Suprapubic skin (tissue), 4 donors: ENCODE measurements at regions not wholly inside any gene's neighbourhood (a gene's known extent, or its start where the extent isn't known, plus 50 kb on each side); places are given as distances from the start of the nearest gene placed in this dataset.
"Not testable (repeated sequence)": the region's sequence is repeated elsewhere in the genome, so short reads cannot be mapped to it uniquely, and the experiment has no call there.

ENCODE experiments used
- DNase-seq, 2 donors: peaks; one replicate each; pipeline ENCODE4 v3.0.0-alpha.2; 2019; ENCODE audit warnings: low spot score in 2 of 2
- H3K27ac ChIP-seq: fragments of 200-600 bp; sonication (generic); one replicate; pipeline ENCODE4 v1.5.1; 2019
- H3K27me3 ChIP-seq: fragments of 200-600 bp; sonication (generic); one replicate; pipeline ENCODE4 v1.5.1; 2019
- H3K36me3 ChIP-seq: fragments of 200-600 bp; sonication (generic); one replicate; pipeline ENCODE4 v1.5.1; 2019
- H3K4me1 ChIP-seq: fragments of 200-600 bp; sonication (generic); one replicate; pipeline ENCODE4 v1.5.1; 2019
- H3K4me3 ChIP-seq: fragments of 200-600 bp; sonication (generic); one replicate; pipeline ENCODE4 v1.5.1; 2019; ENCODE audit warnings: mild to moderate bottlenecking
- H3K9me3 ChIP-seq: fragments of 200-600 bp; sonication (generic); one replicate; pipeline ENCODE4 v1.5.1; 2019
- EP300 ChIP-seq: sonication (generic); formaldehyde crosslinking; IDR thresholded peaks from one replicate; pipeline ENCODE4 v1.6.1; 2017; ENCODE audit warnings: antibody characterized with exemption
- POLR2A ChIP-seq, 2 donors: fragments of 450-650 bp; IDR thresholded peaks; one replicate each; pipeline ENCODE4 v1.6.1; 2017; ENCODE audit warnings: antibody characterized with exemption in 2 of 2, mild to moderate bottlenecking in 2 of 2, moderate library complexity in 2 of 2
- POLR2AphosphoS5 ChIP-seq, 3 donors: sonication (generic); formaldehyde crosslinking; IDR thresholded peaks; one replicate each; pipeline ENCODE4 v1.6.1; 2017; ENCODE audit warnings: antibody characterized with exemption in 3 of 3
- WGBS: methylation state at CpG from one replicate; pipeline ENCODE4 v1.1.5; 2018; 5-methylcytosine and 5-hydroxymethylcytosine counted together
- TF ChIP-seq, protein P1 (sequence below), 2 donors: fragments of 200-600 bp in 1 of 2; fragments of 450-650 bp in 1 of 2; sonication (generic) in 1 of 2; IDR thresholded peaks; one replicate each; pipeline ENCODE4 v1.5.1; 2016 to 2019; ENCODE audit warnings: antibody characterized with exemption in 2 of 2, mild to moderate bottlenecking in 1 of 2, moderate library complexity in 1 of 2

DNA sequence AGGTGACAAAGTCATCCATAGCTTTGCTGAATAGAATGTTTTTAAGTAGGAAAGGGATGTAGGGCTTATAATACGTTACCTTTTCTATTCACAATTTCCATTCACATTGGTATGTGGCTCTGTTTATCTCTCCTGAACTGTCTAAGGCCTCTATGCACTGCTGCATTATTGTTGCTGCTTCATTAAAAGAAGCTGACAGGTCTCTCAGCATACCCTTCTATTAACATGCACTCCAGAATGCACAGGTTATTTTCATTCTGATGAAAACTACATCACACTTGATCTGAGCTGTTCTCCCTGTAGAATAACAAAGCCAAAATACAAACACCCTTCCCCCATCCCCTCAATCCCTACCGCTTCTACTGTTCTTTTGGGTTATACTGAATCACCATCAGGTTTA is 399.3 kb downstream of the TBC1D32 start:
- H3K36me3 ChIP-seq: no peaks in the 10 kb centered on the region
- WGBS: 89% methylated on average over 2 of the region's 2 CpGs
- no peaks in the 10 kb centered on the region for H3K4me1 ChIP-seq
- H3K27me3 ChIP-seq: no peaks in the 10 kb centered on the region
- DNase-seq: no peak
- TF ChIP-seq POLR2A (IDR thresholded peaks at IDR 0.05): no peak
- TF ChIP-seq EP300: no peak
- TF ChIP-seq POLR2AphosphoS5 (IDR thresholded peaks at IDR 0.05): no peak
- TF ChIP-seq, protein P1, sequence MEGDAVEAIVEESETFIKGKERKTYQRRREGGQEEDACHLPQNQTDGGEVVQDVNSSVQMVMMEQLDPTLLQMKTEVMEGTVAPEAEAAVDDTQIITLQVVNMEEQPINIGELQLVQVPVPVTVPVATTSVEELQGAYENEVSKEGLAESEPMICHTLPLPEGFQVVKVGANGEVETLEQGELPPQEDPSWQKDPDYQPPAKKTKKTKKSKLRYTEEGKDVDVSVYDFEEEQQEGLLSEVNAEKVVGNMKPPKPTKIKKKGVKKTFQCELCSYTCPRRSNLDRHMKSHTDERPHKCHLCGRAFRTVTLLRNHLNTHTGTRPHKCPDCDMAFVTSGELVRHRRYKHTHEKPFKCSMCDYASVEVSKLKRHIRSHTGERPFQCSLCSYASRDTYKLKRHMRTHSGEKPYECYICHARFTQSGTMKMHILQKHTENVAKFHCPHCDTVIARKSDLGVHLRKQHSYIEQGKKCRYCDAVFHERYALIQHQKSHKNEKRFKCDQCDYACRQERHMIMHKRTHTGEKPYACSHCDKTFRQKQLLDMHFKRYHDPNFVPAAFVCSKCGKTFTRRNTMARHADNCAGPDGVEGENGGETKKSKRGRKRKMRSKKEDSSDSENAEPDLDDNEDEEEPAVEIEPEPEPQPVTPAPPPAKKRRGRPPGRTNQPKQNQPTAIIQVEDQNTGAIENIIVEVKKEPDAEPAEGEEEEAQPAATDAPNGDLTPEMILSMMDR (IDR thresholded peaks at IDR 0.05): no peak
- H3K4me3 ChIP-seq: no peak overlapping the region
- H3K9me3 ChIP-seq: no peaks in the 10 kb centered on the region
- H3K27ac ChIP-seq: no peak overlapping the region

DNA sequence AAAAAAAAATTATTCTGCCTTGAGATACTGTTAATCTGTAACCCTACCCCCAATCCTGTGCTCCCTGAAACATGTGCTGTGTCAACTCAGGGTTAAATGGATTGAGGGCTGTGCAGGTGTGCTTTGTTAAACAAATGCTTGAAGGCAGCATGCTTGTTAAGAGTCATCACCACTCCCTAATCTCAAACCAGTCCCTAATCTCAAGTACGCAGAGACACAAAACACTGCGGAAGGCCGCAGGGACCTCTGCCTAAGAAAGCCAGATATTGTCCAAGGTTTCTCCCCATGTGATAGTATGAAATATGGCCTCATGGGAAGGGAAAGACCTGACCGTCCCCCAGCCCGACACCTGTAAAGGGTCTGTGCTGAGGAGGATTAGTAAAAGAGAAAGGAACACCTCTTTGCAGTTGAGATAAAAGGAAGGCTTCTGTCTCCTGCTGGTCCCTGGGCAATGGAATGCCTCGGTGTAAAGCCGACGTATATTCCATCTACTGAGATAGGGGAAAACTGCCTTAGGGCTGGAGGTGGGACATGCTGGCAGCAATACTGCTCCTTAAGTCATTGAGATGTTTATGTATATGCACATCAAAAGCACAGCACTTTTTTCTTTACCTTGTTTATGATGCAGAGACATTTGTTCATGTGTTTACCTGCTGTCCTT is 402.6 kb downstream of the TBC1D32 start:
- H3K9me3 ChIP-seq, H3K36me3 ChIP-seq, H3K27me3 ChIP-seq, H3K27ac ChIP-seq, DNase-seq, H3K4me3 ChIP-seq, H3K4me1 ChIP-seq: not testable (repeated sequence)
- WGBS: 51% methylated on average over 8 of the region's 8 CpGs

DNA sequence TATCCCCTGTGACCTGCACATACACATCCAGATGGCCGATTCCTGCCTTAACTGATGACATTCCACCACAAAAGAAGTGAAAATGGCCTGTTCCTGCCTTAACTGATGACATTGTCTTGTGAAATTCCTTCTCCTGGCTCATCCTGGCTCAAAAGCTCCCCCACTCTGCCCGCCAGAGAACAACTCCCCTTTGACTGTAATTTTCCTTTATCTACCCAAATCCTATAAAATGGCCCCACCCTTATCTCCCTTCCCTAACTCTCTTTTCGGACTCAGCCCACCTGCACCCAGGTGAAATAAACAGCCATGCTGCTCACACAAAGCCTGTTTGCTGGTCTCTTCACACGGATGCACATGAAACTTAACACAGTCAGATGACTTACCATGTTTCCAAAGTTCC is 403.8 kb downstream of the TBC1D32 start:
- H3K4me1 ChIP-seq, H3K27ac ChIP-seq, H3K36me3 ChIP-seq, H3K9me3 ChIP-seq, H3K4me3 ChIP-seq, DNase-seq, H3K27me3 ChIP-seq: not testable (repeated sequence)
- WGBS: 71% methylated on average over 4 of the region's 4 CpGs

DNA sequence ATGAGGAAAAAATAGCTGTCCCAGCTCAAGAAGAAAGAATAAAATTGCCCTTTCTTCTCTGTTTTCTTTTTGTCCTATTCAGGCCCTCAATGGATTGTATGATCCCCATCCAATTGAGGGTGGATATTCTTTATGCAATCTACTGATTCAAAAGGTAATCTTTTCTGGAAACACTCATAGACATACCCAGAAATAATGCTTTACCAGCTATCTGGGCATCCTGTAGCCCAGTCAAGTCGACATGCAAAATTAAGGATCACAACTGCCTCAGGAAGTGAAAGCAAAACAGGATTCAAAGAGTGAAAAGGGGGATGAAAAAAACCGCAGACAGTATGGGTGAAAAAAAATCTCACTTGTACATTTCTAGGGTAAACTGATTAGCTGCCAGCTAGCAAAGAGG is 410.1 kb downstream of the TBC1D32 start:
- no peak overlapping the region for H3K27ac ChIP-seq
- no peaks in the 10 kb centered on the region for H3K4me1 ChIP-seq
- no peaks in the 10 kb centered on the region for H3K36me3 ChIP-seq
- H3K4me3 ChIP-seq: no peak overlapping the region
- DNase-seq: no peak
- H3K9me3 ChIP-seq: no peaks in the 10 kb centered on the region
- H3K27me3 ChIP-seq: no peaks in the 10 kb centered on the region
- no peak for TF ChIP-seq POLR2AphosphoS5 (IDR thresholded peaks at IDR 0.05)
- no peak for TF ChIP-seq POLR2A (IDR thresholded peaks at IDR 0.05)
- no peak for TF ChIP-seq EP300
- TF ChIP-seq, protein P1 (IDR thresholded peaks at IDR 0.05): no peak
- 91% methylated on average over 2 of the region's 2 CpGs for WGBS

DNA sequence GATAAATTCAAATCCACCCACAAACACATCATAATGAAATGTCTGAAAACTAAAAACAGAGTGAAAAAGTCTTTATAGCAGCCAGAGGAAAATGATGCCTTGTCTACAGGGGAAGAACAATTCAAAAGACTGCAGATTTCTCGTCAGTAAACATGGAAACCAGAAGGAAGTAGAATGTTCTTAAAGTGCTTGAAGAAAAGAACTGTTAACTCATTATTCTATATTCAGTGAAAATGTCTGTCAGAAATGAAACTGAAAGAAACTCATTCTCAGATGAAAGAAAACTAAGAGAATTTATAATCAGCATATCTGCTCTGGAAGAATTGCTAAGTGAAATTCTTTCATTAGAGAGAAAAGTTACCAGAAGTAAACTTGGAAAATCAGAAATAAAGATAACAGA is 416.1 kb downstream of the TBC1D32 start:
- no peak for TF ChIP-seq EP300
- TF ChIP-seq, protein P1 (IDR thresholded peaks at IDR 0.05): no peak
- no peak for TF ChIP-seq POLR2AphosphoS5 (IDR thresholded peaks at IDR 0.05)
- TF ChIP-seq POLR2A (IDR thresholded peaks at IDR 0.05): no peak
- 70% methylated on average over 1 of the region's 1 CpG for WGBS
- DNase-seq: no peak

DNA sequence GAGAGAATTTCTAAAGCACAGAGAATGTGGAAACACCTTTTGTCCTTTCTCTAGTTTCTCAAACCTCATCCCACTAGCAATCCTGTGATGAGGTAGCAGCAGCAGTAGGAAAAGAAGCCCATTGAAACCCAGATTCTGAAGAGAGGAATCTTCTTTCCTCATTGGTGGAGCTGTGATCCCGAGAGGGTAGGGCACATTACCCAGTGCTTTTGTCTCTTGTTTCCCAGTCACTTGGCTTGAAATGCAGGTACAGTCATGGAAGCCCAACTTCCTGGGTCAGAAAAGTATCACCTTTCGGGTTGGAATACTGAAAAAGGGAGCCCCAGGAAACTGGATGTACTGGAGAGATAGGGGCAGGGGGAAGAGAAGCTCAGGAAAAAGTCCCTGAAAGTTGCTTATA is 417.4 kb downstream of the TBC1D32 start:
- Histone ChIP-seq H3K27ac (no peak overlapping the region), H3K4me1 (no peaks in the 10 kb centered on the region), H3K36me3 (no peaks in the 10 kb centered on the region), H3K9me3 (no peaks in the 10 kb centered on the region), H3K4me3 (no peak overlapping the region), H3K27me3 (no peaks in the 10 kb centered on the region)
- TF ChIP-seq POLR2AphosphoS5 (IDR thresholded peaks at IDR 0.05) (no peak), EP300 (no peak), POLR2A (IDR thresholded peaks at IDR 0.05) (no peak)
- TF ChIP-seq, protein P1 (IDR thresholded peaks at IDR 0.05): no peak
- no peak for DNase-seq
- 87% methylated on average over 2 of the region's 2 CpGs for WGBS

More for the DNA sequence above, 416.1 kb downstream of the TBC1D32 start:
- H3K4me1 ChIP-seq: no peaks in the 10 kb centered on the region
- no peak overlapping the region for H3K4me3 ChIP-seq
- no peaks in the 10 kb centered on the region for H3K9me3 ChIP-seq
- no peak overlapping the region for H3K27ac ChIP-seq
- no peaks in the 10 kb centered on the region for H3K27me3 ChIP-seq
- no peaks in the 10 kb centered on the region for H3K36me3 ChIP-seq
